HCT116 (cell line): ENCODE measurements at regions not wholly inside any gene's neighbourhood (a gene's known extent, or its start where the extent isn't known, plus 50 kb on each side); places are given as distances from the start of the nearest gene placed in this dataset.

Experiments
- ATAC-seq: fragments of 200-7000 bp; cut with Tn5 transposase; 2 replicates; pipeline ENCODE4 v1.9.1; 2020; ENCODE audit warnings: mild to moderate bottlenecking, moderate library complexity
- BruUV-seq: library from RNA; stranded (reverse); fragments of 400-500 nt; replicated peaks from 2 replicates; lab custom pipeline; 2021; lab: Mats Ljungman, UMichigan
- CTCF ChIA-PET: fragments of 300-600 bp; sonication (Branson Sonifier 250); formaldehyde crosslinking; loops from one replicate; lab custom pipeline; 2021; ENCODE audit warnings: antibody characterized with exemption; lab: Charles Lee
- POLR2A ChIA-PET: fragments of 300-600, 350-600 bp; sonication (Branson Sonifier 250); formaldehyde crosslinking; loops from one replicate; lab custom pipeline; 2021; ENCODE audit warnings: antibody characterized with exemption; lab: Charles Lee
- RAD21 ChIA-PET, 2 experiments: fragments of 300-600 bp; sonication (Branson Sonifier 250); formaldehyde crosslinking; loops; one replicate each; lab custom pipeline; 2023; ENCODE audit warnings: low total read pairs in 2 of 2; ENCODE audit not compliant: uncharacterized antibody in 2 of 2, unreplicated experiment in 2 of 2, low non-redundant PET in 1 of 2; lab: Charles Lee
- DNase-seq: peaks from one replicate; pipeline ENCODE4 v3.0.0-alpha.2; 2010; ENCODE audit warnings: low read depth, low spot score
- H2AFZ ChIP-seq: fragments of 200-600 bp; shearing (Covaris generic), sonication (generic); 2 replicates; pipeline ENCODE4 v1.6.1; 2017; ENCODE audit warnings: low read depth, mixed run types, mixed read lengths, antibody characterized with exemption, low read length; ENCODE audit not compliant: poor library complexity, severe bottlenecking
- H3K27ac ChIP-seq: 2 replicates; pipeline ENCODE4 v1.5.1; 2012; ENCODE audit warnings: low read depth, low read length
- H3K27me3 ChIP-seq: fragments of 200-600 bp; sonication (generic); 2 replicates; pipeline ENCODE4 v1.6.1; 2016; ENCODE audit warnings: mixed run types, low read length, mixed read lengths; ENCODE audit not compliant: insufficient read depth
- H3K36me3 ChIP-seq, 2 experiments: fragments of 200-500 bp in 1 of 2; fragments of 200-600 bp in 1 of 2; sonication (Bioruptor generic) in 1 of 2; sonication (generic) in 1 of 2; 2 replicates each; pipeline versions ENCODE4 v1.5.1 to v1.6.1; 2014 to 2016; ENCODE audit warnings: low read length in 2 of 2, inconsistent platforms in 1 of 2, mixed read lengths in 1 of 2, mixed run types in 1 of 2; ENCODE audit not compliant: insufficient read depth in 2 of 2, control insufficient read depth in 1 of 2
- H3K4me1 ChIP-seq, 2 experiments: fragments of 200-600 bp in 1 of 2; sonication (generic) in 1 of 2; 2 replicates each; pipeline versions ENCODE4 v1.5.1 to v1.6.1; 2012 to 2017; ENCODE audit warnings: low read length in 2 of 2, inconsistent platforms in 1 of 2, mild to moderate bottlenecking in 1 of 2, mixed read lengths in 1 of 2, mixed run types in 1 of 2, moderate library complexity in 1 of 2; ENCODE audit not compliant: insufficient read depth in 2 of 2, control insufficient read depth in 1 of 2
- H3K4me2 ChIP-seq: fragments of 200-600 bp; sonication (generic); 2 replicates; pipeline ENCODE4 v1.6.1; 2017; ENCODE audit warnings: mixed run types, low read length, mixed read lengths
- H3K4me3 ChIP-seq, 2 experiments: fragments of 200-600 bp in 1 of 2; sonication (generic) in 1 of 2; replicated peaks in 1 of 2; 2 replicates each; pipeline ENCODE4 v1.5.1; 2011 to 2016; ENCODE audit warnings: low read length in 2 of 2, control low read depth in 1 of 2, low read depth in 1 of 2, mild to moderate bottlenecking in 1 of 2, mixed read lengths in 1 of 2, mixed run types in 1 of 2
- H3K79me2 ChIP-seq: fragments of 200-600 bp; sonication (generic); 2 replicates; pipeline ENCODE4 v1.6.1; 2017; ENCODE audit warnings: mild to moderate bottlenecking, mixed run types, low read length, moderate library complexity, mixed read lengths; ENCODE audit not compliant: insufficient read depth
- H3K9ac ChIP-seq: fragments of 200-600 bp; sonication (generic); 2 replicates; pipeline ENCODE4 v1.6.1; 2016; ENCODE audit warnings: low read length, mixed read lengths
- H3K9me2 ChIP-seq: fragments of 200-600 bp; sonication (generic), shearing (Covaris generic); 2 replicates; pipeline ENCODE4 v1.6.1; 2017; ENCODE audit warnings: mixed run types, mild to moderate bottlenecking, moderate library complexity; ENCODE audit not compliant: insufficient read depth
- H3K9me3 ChIP-seq, 2 experiments: fragments of 200-500 bp in 1 of 2; fragments of 200-600 bp in 1 of 2; sonication (Bioruptor generic) in 1 of 2; sonication (generic) in 1 of 2; 2 replicates each; pipeline ENCODE4 v1.6.1; 2014 to 2017; ENCODE audit warnings: low read length in 2 of 2, mixed read lengths in 2 of 2, inconsistent platforms in 1 of 2, low read depth in 1 of 2, mild to moderate bottlenecking in 1 of 2, mixed run types in 1 of 2, moderate library complexity in 1 of 2; ENCODE audit not compliant: control insufficient read depth in 1 of 2, insufficient read depth in 1 of 2
- H4K20me1 ChIP-seq: fragments of 200-600 bp; sonication (generic), shearing (Covaris generic); 2 replicates; pipeline ENCODE4 v1.6.1; 2017; ENCODE audit warnings: mixed run types, mild to moderate bottlenecking, moderate library complexity; ENCODE audit not compliant: insufficient read depth
- CBX3 ChIP-seq: IDR thresholded peaks from 2 replicates; pipeline ENCODE4 v1.6.1; 2012; ENCODE audit warnings: low read depth
- CEBPB ChIP-seq: IDR thresholded peaks from 2 replicates; pipeline ENCODE4 v1.6.1; 2012; ENCODE audit warnings: low read depth
- FOSL1 ChIP-seq: IDR thresholded peaks from 2 replicates; pipeline ENCODE4 v1.6.1; 2012; ENCODE audit warnings: low read depth
- MAX ChIP-seq: IDR thresholded peaks from 2 replicates; pipeline ENCODE4 v1.6.1; 2012
- SP1 ChIP-seq: IDR thresholded peaks from 2 replicates; pipeline ENCODE4 v1.6.1; 2012; ENCODE audit warnings: low read depth
- SRF ChIP-seq: IDR thresholded peaks from 2 replicates; pipeline ENCODE4 v1.6.1; 2012; ENCODE audit warnings: low read depth
- TCF7L2 ChIP-seq: IDR thresholded peaks from 2 replicates; pipeline ENCODE4 v1.7.0; 2011; ENCODE audit warnings: borderline replicate concordance, inconsistent platforms; ENCODE audit not compliant: insufficient read depth, insufficient read length; ENCODE audit errors: extremely low read depth
- intact Hi-C: fragments of 100-400 bp; cut with micrococcal nuclease; formaldehyde crosslinking; loops from 2 replicates; pipeline ENCODE4 v1.10.0; 2022

GRCh38 chr1:213776969-213777368 lies 210.8 kb upstream of the PROX1 start:
- intact Hi-C loops = no loop called here
- no TSS peak for BruUV-seq
- H3K4me1 ChIP-seq = 0 out of 4 replicates have a peak, but pooled peaks cover 0 to 4% of the 10 kb centered on the region in 2 experiments
- no peaks in the 10 kb centered on the region for H4K20me1 ChIP-seq
- no peak overlapping the region for H3K27ac ChIP-seq
- H2AFZ ChIP-seq = no peak overlapping the region
- no peaks in the 10 kb centered on the region for H3K36me3 ChIP-seq
- no peaks in the 10 kb centered on the region for H3K79me2 ChIP-seq
- H3K9me3 ChIP-seq = no peaks in the 10 kb centered on the region
- RAD21 ChIA-PET = no interaction called here
- H3K27me3 ChIP-seq = peaks cover 9% of the 10 kb centered on the region; the same call in 1 of the 2 replicates
- TF ChIP-seq CBX3 (no peak), FOSL1 (no peak), CEBPB (no peak), SRF (no peak)
- TF ChIP-seq, all 23 proteins: peak for 0
- H3K4me3 ChIP-seq = no peak overlapping the region
- H3K9ac ChIP-seq = no peak overlapping the region
- POLR2A ChIA-PET = no interaction called here
- CTCF ChIA-PET = no interaction called here
- H3K4me2 ChIP-seq = no peak overlapping the region
- ATAC-seq (no peak), DNase-seq (no peak)
- no peaks in the 10 kb centered on the region for H3K9me2 ChIP-seq

- no peak overlapping the region for H3K9ac ChIP-seq
- intact Hi-C loops = no loop called here
- 0 out of 4 replicates have a peak, but pooled peaks cover 0 to 4% of the 10 kb centered on the region in 2 experiments for H3K4me1 ChIP-seq
- no peaks in the 10 kb centered on the region for H3K36me3 ChIP-seq
- no peak overlapping the region for H2AFZ ChIP-seq
- TF ChIP-seq TCF7L2 = no peak
- peak; percentile 21; the same call in 1 of the 2 replicates for TF ChIP-seq FOSL1
- no peak for TF ChIP-seq MAX
- no peak for TF ChIP-seq CBX3
- TF ChIP-seq SP1 = peak; percentile 24; the same call in 1 of the 2 replicates
- TF ChIP-seq, all 23 proteins: peak for 2
- ChIA-PET RAD21 (no interaction called here), CTCF (no interaction called here), POLR2A (no interaction called here)
- DNase-seq (peak; percentile 1), ATAC-seq (no peak)
- Histone ChIP-seq H3K79me2 (no peaks in the 10 kb centered on the region), H4K20me1 (no peaks in the 10 kb centered on the region), H3K4me2 (no peak overlapping the region), H3K27me3 (peaks cover 17% of the 10 kb centered on the region; the same call in 1 of the 2 replicates), H3K9me2 (no peaks in the 10 kb centered on the region), H3K9me3 (no peaks in the 10 kb centered on the region), H3K4me3 (no peak overlapping the region), H3K27ac (no peak overlapping the region)
- no TSS peak for BruUV-seq
Measured at GRCh38 chr1:213779228-213779627, 208.5 kb upstream of the PROX1 start.
